MM.1S (cell line): ENCODE measurements at regions not wholly inside any gene's neighbourhood (a gene's known extent, or its start where the extent isn't known, plus 50 kb on each side); places are given as distances from the start of the nearest gene placed in this dataset.

Experiments used
- CTCF ChIP-seq: fragments of 300-600 bp; sonication (generic); IDR thresholded peaks from 2 replicates; pipeline ENCODE4 v1.5.1; 2016; ENCODE audit warnings: antibody characterized with exemption, low read length, mixed read lengths
- EZH2 ChIP-seq: fragments of 300-600 bp; sonication (generic); optimal IDR thresholded peaks from 2 replicates; pipeline ENCODE3; 2017; ENCODE audit warnings: low read depth, mild to moderate bottlenecking, antibody characterized with exemption, low read length, mixed read lengths
- EZH2phosphoT487 ChIP-seq: fragments of 300-600 bp; sonication (generic); IDR thresholded peaks from 2 replicates; pipeline ENCODE4 v1.6.1; 2018; ENCODE audit warnings: antibody characterized with exemption, low read length

- no peak for TF ChIP-seq CTCF
- TF ChIP-seq EZH2, result no peak
- no peak for TF ChIP-seq EZH2phosphoT487
These were observed 357.7 kb downstream of the BCOR start for GRCh38 chrX:39740078-39740477.
